Uterus (tissue), 2 donors: ENCODE measurements at regions not wholly inside any gene's neighbourhood (a gene's known extent, or its start where the extent isn't known, plus 50 kb on each side); places are given as distances from the start of the nearest gene placed in this dataset.

ENCODE experiments used
- CTCF ChIP-seq, 4 experiments: fragments of 200-600 bp in 2 of 4; fragments of 450-650 bp in 2 of 4; sonication (generic) in 2 of 4; IDR thresholded peaks; one replicate each; pipeline ENCODE4 v1.5.1; 2016 to 2019; ENCODE audit warnings: antibody characterized with exemption in 4 of 4, mild to moderate bottlenecking in 2 of 4, moderate library complexity in 1 of 4
- POLR2A ChIP-seq, 2 donors: fragments of 450-650 bp; IDR thresholded peaks; one replicate each; pipeline ENCODE4 v1.6.1; 2016; ENCODE audit warnings: antibody characterized with exemption in 2 of 2, mild to moderate bottlenecking in 1 of 2, moderate library complexity in 1 of 2

DNA sequence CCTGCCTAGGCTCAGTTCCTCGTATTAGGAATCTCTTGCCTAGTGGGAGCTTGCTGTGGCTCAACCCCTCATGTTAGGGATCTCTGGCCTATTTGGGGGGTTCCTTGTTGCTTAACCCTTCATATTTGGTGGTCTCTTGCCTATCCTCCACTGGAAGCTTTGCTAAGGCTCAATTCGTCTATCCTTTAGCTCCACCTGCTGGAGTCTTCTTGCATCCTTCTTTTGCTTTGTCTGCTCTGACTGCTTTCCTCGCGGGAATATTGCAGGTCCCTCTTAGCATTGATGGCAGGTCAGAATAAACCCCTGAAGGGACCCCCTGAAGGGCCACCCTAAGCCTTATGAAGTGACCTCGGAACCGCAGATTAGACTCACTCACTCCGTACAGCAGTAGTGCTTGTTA lies 203.0 kb upstream of the TBX18 start:
- TF ChIP-seq CTCF (IDR thresholded peaks at IDR 0.05) (no peak), POLR2A (IDR thresholded peaks at IDR 0.05) (no peak)
